GM12878 (cell line): ENCODE measurements at regions not wholly inside any gene's neighbourhood (a gene's known extent, or its start where the extent isn't known, plus 50 kb on each side); places are given as distances from the start of the nearest gene placed in this dataset.

Experiments used
- ATAC-seq: fragments of 200-7000 bp; cut with Tn5 transposase; 3 replicates; pipeline ENCODE4 v1.9.1; 2020; ENCODE audit warnings: mild to moderate bottlenecking, moderate library complexity
- BruUV-seq: library from RNA; stranded (reverse); fragments of 400-500 nt; replicated peaks from 2 replicates; lab custom pipeline; 2021; lab: Mats Ljungman, UMichigan
- CTCF ChIA-PET: fragments of 300-600 bp; sonication (Branson Sonifier 250); formaldehyde crosslinking; extraction: SDS; loops from one replicate; lab custom pipeline; 2021; ENCODE audit warnings: inconsistent platforms; lab: Yijun Ruan, JAX
- POLR2A ChIA-PET: fragments of 350-600 bp; formaldehyde crosslinking; extraction: SDS; loops from one replicate; lab custom pipeline; 2021; ENCODE audit warnings: inconsistent platforms; lab: Charles Lee
- RAD21 ChIA-PET: fragments of 300-600 bp; sonication (Branson Sonifier 250); formaldehyde crosslinking; loops from one replicate; lab custom pipeline; 2023; ENCODE audit warnings: antibody characterized with exemption; ENCODE audit not compliant: unreplicated experiment; lab: Charles Lee
- SMC1A ChIA-PET: fragments of 300-600 bp; sonication (Branson Sonifier 250); formaldehyde crosslinking; loops from one replicate; lab custom pipeline; 2023; ENCODE audit not compliant: unreplicated experiment, uncharacterized antibody; lab: Charles Lee
- DNase-seq: peaks from one replicate; pipeline ENCODE4 v3.0.0-alpha.2; 2011; ENCODE audit warnings: low read depth, low spot score
- FAIRE-seq: peaks from 3 replicates; lab custom pipeline; 2011; peaks lifted over from hg19 to GRCh38; lab: Jason Lieb, UNC
- H2AFZ ChIP-seq: 2 replicates; pipeline ENCODE4 v1.6.0; 2011; ENCODE audit warnings: low read depth, low read length, control low read depth; ENCODE audit not compliant: control insufficient read depth
- H3K27ac ChIP-seq: 2 replicates; pipeline ENCODE4 v1.5.1; 2011; ENCODE audit warnings: control low read depth; ENCODE audit not compliant: control insufficient read depth, insufficient read depth
- H3K27me3 ChIP-seq, 2 experiments: replicated peaks in 1 of 2; 2 replicates each; pipeline versions ENCODE4 v1.6.0 to v1.6.1; 2011; ENCODE audit warnings: low read length in 1 of 2; ENCODE audit not compliant: control insufficient read depth in 2 of 2, insufficient read depth in 2 of 2
- H3K36me3 ChIP-seq, 2 experiments: 2 replicates each; pipeline ENCODE4 v1.5.1; 2011; ENCODE audit warnings: low read length in 1 of 2; ENCODE audit not compliant: control insufficient read depth in 2 of 2, insufficient read depth in 2 of 2
- H3K4me1 ChIP-seq: 2 replicates; pipeline ENCODE4 v1.6.1; 2011; ENCODE audit warnings: mild to moderate bottlenecking, low read length, moderate library complexity, mixed read lengths; ENCODE audit not compliant: control insufficient read depth, insufficient read depth
- H3K4me2 ChIP-seq: 2 replicates; pipeline ENCODE4 v1.6.0; 2011; ENCODE audit warnings: control low read depth; ENCODE audit not compliant: control insufficient read depth, insufficient read depth
- H3K4me3 ChIP-seq: fragments of 200-600 bp; sonication (generic); 2 replicates; pipeline ENCODE4 v1.5.1; 2016
- H3K79me2 ChIP-seq: 2 replicates; pipeline ENCODE4 v1.6.0; 2011; ENCODE audit warnings: low read length; ENCODE audit not compliant: control insufficient read depth, insufficient read depth
- H3K9ac ChIP-seq: 2 replicates; pipeline ENCODE4 v1.8.0; 2011; ENCODE audit warnings: low read length, control low read depth, mixed read lengths; ENCODE audit not compliant: control insufficient read depth, insufficient read depth
- H3K9me3 ChIP-seq: replicated peaks from 3 replicates; pipeline ENCODE4 v1.5.1; 2011; ENCODE audit warnings: mild to moderate bottlenecking, low read length; ENCODE audit not compliant: control insufficient read depth, insufficient read depth
- H4K20me1 ChIP-seq: 2 replicates; pipeline ENCODE4 v1.6.0; 2011; ENCODE audit not compliant: control insufficient read depth, insufficient read depth
- BHLHE40 ChIP-seq, 2 experiments: fragments of 450-650 bp in 1 of 2; IDR thresholded peaks; 2 replicates each; pipeline ENCODE4 v1.6.1; 2011 to 2017; ENCODE audit warnings: low read depth in 2 of 2, borderline replicate concordance in 1 of 2, improper control_type of control experiment in 1 of 2, low read length in 1 of 2, mild to moderate bottlenecking in 1 of 2
- CBX5 ChIP-seq: sonication (generic); IDR thresholded peaks from 2 replicates; pipeline ENCODE4 v1.6.1; 2016; ENCODE audit warnings: low read depth, moderate library complexity, mild to moderate bottlenecking, inconsistent platforms
- EGR1 ChIP-seq, 2 experiments: IDR thresholded peaks; 1 replicate in 1 of 2; 2 replicates in 1 of 2; pipeline ENCODE4 v1.6.1; 2011 to 2012; ENCODE audit warnings: low read depth in 2 of 2, low read length in 2 of 2, borderline replicate concordance in 1 of 2, mild to moderate bottlenecking in 1 of 2, moderate library complexity in 1 of 2
- ELK1 ChIP-seq: IDR thresholded peaks from 2 replicates; pipeline ENCODE4 v1.6.1; 2012; ENCODE audit warnings: low read depth, low read length, improper control_type of control experiment
- ETV6 ChIP-seq, 2 experiments: fragments of 450-650 bp in 1 of 2; IDR thresholded peaks in 1 of 2; conservative IDR thresholded peaks in 1 of 2; 2 replicates each; pipeline ENCODE4 v1.6.1; 2014; ENCODE audit warnings: antibody characterized with exemption in 1 of 2, borderline replicate concordance in 1 of 2, low read depth in 1 of 2, mild to moderate bottlenecking in 1 of 2, moderate library complexity in 1 of 2
- HSF1 ChIP-seq: fragments of 150-350 bp; IDR thresholded peaks from 2 replicates; pipeline ENCODE4 v1.6.1; 2014; ENCODE audit warnings: mild to moderate bottlenecking, low read depth, low read length
- JUNB ChIP-seq: IDR thresholded peaks from 2 replicates; pipeline ENCODE4 v1.6.1; 2016; ENCODE audit warnings: antibody characterized with exemption, mild to moderate bottlenecking
- NFYB ChIP-seq: IDR thresholded peaks from 2 replicates; pipeline ENCODE4 v1.6.1; 2011; ENCODE audit warnings: low read depth, mild to moderate bottlenecking, low read length, improper control_type of control experiment, moderate library complexity; ENCODE audit not compliant: insufficient read depth
- NKRF ChIP-seq: fragments of 450-650 bp; conservative IDR thresholded peaks from 2 replicates; pipeline ENCODE4 v1.6.1; 2017; ENCODE audit warnings: mild to moderate bottlenecking, moderate library complexity
- NR2C1 ChIP-seq: fragments of 450-650 bp; IDR thresholded peaks from 2 replicates; pipeline ENCODE4 v1.6.1; 2017; ENCODE audit warnings: antibody characterized with exemption, mild to moderate bottlenecking, moderate library complexity
- POU2F2 ChIP-seq: IDR thresholded peaks from 3 replicates; pipeline ENCODE4 v1.6.1; 2011; ENCODE audit warnings: low read depth, mild to moderate bottlenecking, low read length, borderline replicate concordance
- REST ChIP-seq: IDR thresholded peaks from 2 replicates; pipeline ENCODE4 v1.6.1; 2012; ENCODE audit warnings: mild to moderate bottlenecking, low read depth, low read length
- STAT3 ChIP-seq: IDR thresholded peaks from 2 replicates; pipeline ENCODE4 v1.6.1; 2011; ENCODE audit warnings: low read depth, low read length, improper control_type of control experiment
- TCF3 ChIP-seq: IDR thresholded peaks from 2 replicates; pipeline ENCODE4 v1.6.1; 2012; ENCODE audit warnings: low read depth, mild to moderate bottlenecking, low read length, borderline replicate concordance; ENCODE audit not compliant: insufficient read depth
- YY1 ChIP-seq: IDR thresholded peaks from 2 replicates; pipeline ENCODE4 v1.6.1; 2011; ENCODE audit warnings: low read depth, mild to moderate bottlenecking, low read length
- ZNF207 ChIP-seq: fragments of 450-650 bp; IDR thresholded peaks from 2 replicates; pipeline ENCODE4 v1.6.1; 2014; ENCODE audit warnings: antibody characterized with exemption, mild to moderate bottlenecking, borderline replicate concordance
- in situ Hi-C: fragments of 300-500 bp; cut with MboI; formaldehyde crosslinking; loops from 9 replicates; pipeline ENCODE4 v1.14.3; 2018; ENCODE audit warnings: mixed read lengths
- intact Hi-C: fragments of 100-400 bp; cut with micrococcal nuclease; formaldehyde crosslinking; loops from one replicate; pipeline ENCODE4 v1.14.2; 2022; ENCODE audit not compliant: unreplicated experiment

- CTCF ChIA-PET: interaction anchor here (0.8 to 1.2 kb wide), 3 partner anchors 9 to 78 kb away, joined by 3 to 7 read pairs (median 4); no protein-coding TSS in a partner anchor
- DNase-seq (no peak), ATAC-seq (no peak), FAIRE-seq (no peak)
- no peaks in the 10 kb centered on the region for H4K20me1 ChIP-seq
- H3K27me3 ChIP-seq: peaks cover 5 to 6% of the 10 kb centered on the region in 2 experiments; a peak in 2 of 4 replicates
- no peaks in the 10 kb centered on the region for H3K4me1 ChIP-seq
- RAD21 ChIA-PET: no interaction called here
- intact Hi-C loops: no loop called here
- no peak overlapping the region for H3K9ac ChIP-seq
- no peak overlapping the region for H3K27ac ChIP-seq
- no peak overlapping the region for H3K4me3 ChIP-seq
- H3K79me2 ChIP-seq: no peaks in the 10 kb centered on the region
- TF ChIP-seq NFYB (no peak), YY1 (no peak), POU2F2 (no peak), JUNB (no peak), ELK1 (no peak), EGR1 (IDR thresholded peaks at IDR 0.05; ENCODE audit: borderline replicate concordance in 1 of 2, low read depth in 2 of 2, low read length in 2 of 2) (no peak), CBX5 (no peak), NKRF (no peak), REST (no peak), STAT3 (no peak), HSF1 (no peak), BHLHE40 (IDR thresholded peaks at IDR 0.05; ENCODE audit: borderline replicate concordance in 1 of 2, low read depth in 2 of 2, low read length in 1 of 2) (no peak), ZNF207 (no peak), NR2C1 (no peak), TCF3 (no peak), ETV6 (conservative IDR thresholded peaks at IDR 0.05 in 1 of 2, IDR thresholded peaks at IDR 0.05 in 1 of 2; ENCODE audit: borderline replicate concordance in 1 of 2, low read depth in 1 of 2) (no peak)
- BruUV-seq: no TSS peak
- H3K9me3 ChIP-seq: no peaks in the 10 kb centered on the region
- POLR2A ChIA-PET: no interaction called here
- no peaks in the 10 kb centered on the region for H3K36me3 ChIP-seq
- no peak overlapping the region for H3K4me2 ChIP-seq
- in situ Hi-C loops: no loop called here
- no peak overlapping the region for H2AFZ ChIP-seq
- SMC1A ChIA-PET: no interaction called here
Measured at GRCh38 chr7:142314281-142314680, 56.4 kb upstream of the PRSS58 start.
